ENCODE measurements at regions not wholly inside any gene's neighbourhood (a gene's known extent, or its start where the extent isn't known, plus 50 kb on each side); places are given as distances from the start of the nearest gene placed in this dataset.

DNA sequence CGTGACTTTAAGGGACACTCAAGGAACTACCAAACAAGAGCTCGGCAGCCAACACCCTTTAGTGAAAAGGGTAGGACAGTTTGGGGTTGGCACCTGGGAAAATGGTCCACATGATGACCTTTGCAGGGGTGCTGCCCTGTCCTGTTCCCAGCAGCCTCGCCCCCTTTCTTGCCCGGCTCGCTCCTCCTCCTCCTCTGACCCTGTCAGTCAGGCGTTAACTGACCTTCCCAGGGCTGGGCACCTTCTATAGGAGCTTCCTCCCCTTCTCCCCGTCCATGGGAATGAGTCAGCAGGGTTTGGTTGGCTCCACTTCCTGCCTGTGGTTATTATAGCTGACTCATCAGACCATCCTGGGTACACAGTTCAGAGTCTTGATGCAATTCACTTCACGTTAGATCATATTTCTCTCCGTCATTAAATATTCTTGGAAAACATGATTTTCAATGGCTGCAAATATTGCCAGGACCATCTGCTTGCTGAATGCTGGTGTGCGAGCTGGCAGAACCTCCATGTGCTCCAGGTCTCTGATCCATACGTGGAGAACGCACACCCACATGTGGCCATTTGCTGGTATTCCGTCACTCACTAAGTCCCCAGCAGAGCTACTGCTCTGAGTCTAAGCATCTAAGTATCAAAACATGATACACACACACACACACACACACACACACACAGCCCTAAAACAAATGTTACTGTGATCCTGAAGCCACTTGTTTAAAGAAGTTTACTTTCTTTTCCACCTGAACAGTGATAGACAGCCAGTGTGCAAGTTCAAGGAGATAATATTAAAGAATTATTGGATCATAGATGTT, 185.0 kb downstream of the ANAPC1 start:
- no peaks in the 10 kb centered on the region for H3K9me3 ChIP-seq (ENCODE audit: control insufficient read depth, insufficient read depth, low read length)
- no peak overlapping the region for H3K9ac ChIP-seq (ENCODE audit: low read depth, low read length)
- no peaks in the 10 kb centered on the region for H3K36me3 ChIP-seq (ENCODE audit: insufficient read depth, low read length)
- H3K4me1 ChIP-seq (ENCODE audit: insufficient read depth, low read length): peaks cover 24% of the 10 kb centered on the region

DNA sequence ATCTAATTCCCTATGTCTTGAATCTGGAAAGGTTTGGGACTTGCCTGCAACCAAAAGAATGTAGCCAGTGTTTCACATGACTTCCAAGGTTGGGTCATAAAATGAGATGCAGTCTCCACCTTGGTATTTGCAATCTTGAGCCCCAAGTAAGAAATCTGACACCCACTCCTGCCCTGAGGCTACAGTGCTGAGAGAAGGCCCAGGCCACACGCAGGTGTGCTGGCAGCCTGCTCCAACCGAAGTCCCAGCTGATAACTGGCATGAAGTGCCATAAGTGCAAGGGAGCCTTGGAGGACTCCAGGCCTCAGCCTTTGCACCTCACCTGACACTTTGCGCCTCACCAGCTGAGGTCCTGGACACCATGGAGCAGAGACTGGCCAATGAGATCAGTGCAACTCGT, 182.7 kb downstream of the ANAPC1 start:
- Histone ChIP-seq H3K4me1 (ENCODE audit: insufficient read depth, low read length) (peaks cover 41% of the 10 kb centered on the region), H3K9ac (ENCODE audit: low read depth, low read length) (no peak overlapping the region), H3K36me3 (ENCODE audit: insufficient read depth, low read length) (no peaks in the 10 kb centered on the region), H3K9me3 (ENCODE audit: control insufficient read depth, insufficient read depth, low read length) (no peaks in the 10 kb centered on the region)

DNA sequence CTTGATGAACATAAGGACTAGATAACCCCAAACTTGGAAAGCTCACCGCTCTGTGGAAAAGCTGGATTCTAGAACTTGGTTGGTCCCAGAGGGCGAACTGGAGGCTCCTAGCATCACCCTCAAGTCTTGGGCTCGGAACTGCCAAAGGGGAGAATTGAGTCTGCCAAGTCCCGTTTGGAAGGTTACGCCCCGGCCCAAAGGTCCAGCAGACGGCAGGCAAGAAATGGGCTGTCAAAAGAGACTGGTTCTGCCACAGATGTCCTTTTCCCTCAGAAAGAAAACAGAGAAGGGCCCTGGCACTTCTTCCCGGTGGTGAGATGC, 182.2 kb downstream of the ANAPC1 start:
- peaks cover 46% of the 10 kb centered on the region for H3K4me1 ChIP-seq (ENCODE audit: insufficient read depth, low read length)
- no peaks in the 10 kb centered on the region for H3K9me3 ChIP-seq (ENCODE audit: control insufficient read depth, insufficient read depth, low read length)
- H3K36me3 ChIP-seq (ENCODE audit: insufficient read depth, low read length): no peaks in the 10 kb centered on the region
- no peak overlapping the region for H3K9ac ChIP-seq (ENCODE audit: low read depth, low read length)

DNA sequence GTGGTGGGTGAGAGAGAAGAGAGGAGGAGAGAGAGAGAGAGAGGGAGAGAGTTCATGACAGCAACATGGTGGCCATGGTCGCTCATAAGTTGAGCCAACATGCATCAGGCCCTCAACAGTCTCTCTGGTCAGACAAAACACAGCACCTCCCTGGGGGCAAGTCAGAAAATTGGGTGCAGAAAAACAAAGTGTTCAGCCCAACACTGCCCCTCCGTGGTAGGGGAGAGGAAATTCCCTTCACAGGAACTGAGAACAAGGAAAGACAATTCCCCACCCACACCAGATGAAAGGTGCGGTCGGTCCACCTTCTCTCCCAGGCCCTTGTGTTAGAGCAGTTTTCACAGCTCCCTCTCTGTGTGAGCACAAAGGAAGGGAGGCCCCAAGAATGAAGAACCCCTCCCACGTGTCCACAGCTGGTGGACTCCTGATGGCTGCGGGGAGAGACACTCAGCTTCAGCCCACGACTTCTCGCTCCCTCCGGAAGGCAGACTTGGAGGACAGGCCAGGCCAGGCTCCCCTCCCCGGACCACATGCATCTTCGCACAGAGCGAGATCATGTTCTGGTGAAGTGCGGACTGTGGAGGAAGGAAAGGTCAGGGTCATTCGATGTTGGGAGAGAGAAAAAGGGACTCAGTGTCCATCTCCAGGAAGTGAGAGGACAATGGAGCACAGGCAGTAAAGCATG, 181.7 kb downstream of the ANAPC1 start:
- no peaks in the 10 kb centered on the region for H3K9me3 ChIP-seq (ENCODE audit: control insufficient read depth, insufficient read depth, low read length)
- peaks cover 47% of the 10 kb centered on the region for H3K4me1 ChIP-seq (ENCODE audit: insufficient read depth, low read length)
- no peaks in the 10 kb centered on the region for H3K36me3 ChIP-seq (ENCODE audit: insufficient read depth, low read length)
- H3K9ac ChIP-seq (ENCODE audit: low read depth, low read length): no peak overlapping the region

DNA sequence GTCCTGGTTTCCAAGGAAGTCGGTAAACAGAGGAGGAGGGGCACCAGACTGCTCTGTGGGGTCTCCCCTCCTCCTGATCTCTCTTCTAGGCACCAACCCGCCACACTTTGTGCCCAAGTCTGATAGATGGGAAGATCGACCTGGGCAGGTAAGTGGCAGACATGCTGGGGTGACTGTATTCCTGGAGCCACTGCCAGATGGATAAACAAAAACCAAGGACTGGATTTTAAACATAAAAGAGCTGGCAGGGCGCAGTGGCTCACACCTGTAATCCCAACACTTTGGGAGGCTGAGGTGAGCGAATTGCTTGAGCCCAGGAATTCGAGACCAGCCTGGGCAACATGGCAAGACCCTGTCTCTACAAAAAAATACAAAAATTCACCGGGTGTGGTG, 181.2 kb downstream of the ANAPC1 start:
- peaks cover 47% of the 10 kb centered on the region for H3K4me1 ChIP-seq (ENCODE audit: insufficient read depth, low read length)
- H3K9ac ChIP-seq (ENCODE audit: low read depth, low read length): no peak overlapping the region
- H3K9me3 ChIP-seq (ENCODE audit: control insufficient read depth, insufficient read depth, low read length): no peaks in the 10 kb centered on the region
- no peaks in the 10 kb centered on the region for H3K36me3 ChIP-seq (ENCODE audit: insufficient read depth, low read length)

DNA sequence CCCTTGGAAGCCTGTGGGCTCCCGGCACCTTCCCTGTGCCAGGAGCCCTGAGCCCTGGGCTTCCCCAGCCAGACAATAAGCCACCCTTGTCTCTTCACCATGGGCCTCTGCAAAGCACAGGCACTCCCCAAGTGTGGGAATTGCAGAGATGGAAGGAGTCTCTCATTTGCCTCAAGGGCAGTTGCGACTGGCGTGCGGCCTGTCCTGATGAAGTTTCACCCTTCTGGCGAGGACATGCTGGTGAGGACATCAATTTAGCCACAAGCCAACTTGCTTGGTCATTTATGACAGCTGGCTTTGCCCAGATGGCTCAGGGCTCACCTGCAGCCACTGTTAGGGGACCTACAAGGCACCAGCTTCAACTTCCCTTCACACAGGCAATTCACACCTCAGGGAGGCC, 180.2 kb downstream of the ANAPC1 start:
- no peak overlapping the region for H3K9ac ChIP-seq (ENCODE audit: low read depth, low read length)
- no peaks in the 10 kb centered on the region for H3K36me3 ChIP-seq (ENCODE audit: insufficient read depth, low read length)
- no peaks in the 10 kb centered on the region for H3K9me3 ChIP-seq (ENCODE audit: control insufficient read depth, insufficient read depth, low read length)
- H3K4me1 ChIP-seq (ENCODE audit: insufficient read depth, low read length): peaks cover 44% of the 10 kb centered on the region

DNA sequence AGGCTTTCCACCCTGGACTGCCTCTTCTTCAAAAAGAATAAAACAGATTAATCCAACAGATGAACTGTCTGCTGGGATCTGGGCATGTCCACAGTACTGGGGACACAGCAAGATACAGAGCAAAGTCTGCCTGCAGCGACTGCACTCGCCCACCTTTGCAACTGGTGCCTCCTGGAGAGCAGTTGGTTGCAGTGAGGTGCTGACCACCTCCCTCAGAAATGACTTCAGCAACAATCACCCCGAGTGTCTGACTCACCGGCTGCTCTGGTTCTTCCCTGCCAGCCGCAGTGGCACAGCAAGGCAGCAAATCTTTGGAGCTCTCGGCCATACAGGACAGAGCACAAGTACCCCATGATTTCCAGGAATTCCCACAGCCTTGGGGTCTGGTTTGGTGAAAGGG, 179.7 kb downstream of the ANAPC1 start:
- H3K9ac ChIP-seq (ENCODE audit: low read depth, low read length): no peak overlapping the region
- H3K36me3 ChIP-seq (ENCODE audit: insufficient read depth, low read length): no peaks in the 10 kb centered on the region
- peaks cover 39% of the 10 kb centered on the region for H3K4me1 ChIP-seq (ENCODE audit: insufficient read depth, low read length)
- no peaks in the 10 kb centered on the region for H3K9me3 ChIP-seq (ENCODE audit: control insufficient read depth, insufficient read depth, low read length)

DNA sequence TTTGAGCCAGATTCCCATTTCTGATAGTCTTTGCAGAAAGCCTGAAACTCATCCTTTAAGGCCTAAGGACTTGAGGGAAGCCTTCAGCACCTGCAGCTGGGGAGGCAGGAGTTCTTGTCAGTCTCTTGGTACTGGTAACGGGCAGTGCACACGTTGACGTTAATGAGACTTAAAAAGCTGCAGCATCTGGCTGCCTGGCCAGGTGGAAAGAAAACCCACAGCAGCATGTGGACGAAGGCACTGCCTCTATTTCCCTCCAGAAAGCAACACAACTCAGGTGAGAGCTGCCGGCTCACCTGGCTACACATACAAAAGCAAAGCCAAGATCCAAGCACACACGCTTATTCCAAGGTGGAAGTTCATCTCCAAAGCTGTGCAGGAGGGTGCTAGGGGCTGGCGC, 178.8 kb downstream of the ANAPC1 start:
- Histone ChIP-seq H3K9me3 (ENCODE audit: control insufficient read depth, insufficient read depth, low read length) (no peaks in the 10 kb centered on the region), H3K4me1 (ENCODE audit: insufficient read depth, low read length) (peaks cover 46% of the 10 kb centered on the region), H3K36me3 (ENCODE audit: insufficient read depth, low read length) (no peaks in the 10 kb centered on the region), H3K9ac (ENCODE audit: low read depth, low read length) (peak overlapping the region; percentile 23; the same call in 1 of the 2 replicates)

DNA sequence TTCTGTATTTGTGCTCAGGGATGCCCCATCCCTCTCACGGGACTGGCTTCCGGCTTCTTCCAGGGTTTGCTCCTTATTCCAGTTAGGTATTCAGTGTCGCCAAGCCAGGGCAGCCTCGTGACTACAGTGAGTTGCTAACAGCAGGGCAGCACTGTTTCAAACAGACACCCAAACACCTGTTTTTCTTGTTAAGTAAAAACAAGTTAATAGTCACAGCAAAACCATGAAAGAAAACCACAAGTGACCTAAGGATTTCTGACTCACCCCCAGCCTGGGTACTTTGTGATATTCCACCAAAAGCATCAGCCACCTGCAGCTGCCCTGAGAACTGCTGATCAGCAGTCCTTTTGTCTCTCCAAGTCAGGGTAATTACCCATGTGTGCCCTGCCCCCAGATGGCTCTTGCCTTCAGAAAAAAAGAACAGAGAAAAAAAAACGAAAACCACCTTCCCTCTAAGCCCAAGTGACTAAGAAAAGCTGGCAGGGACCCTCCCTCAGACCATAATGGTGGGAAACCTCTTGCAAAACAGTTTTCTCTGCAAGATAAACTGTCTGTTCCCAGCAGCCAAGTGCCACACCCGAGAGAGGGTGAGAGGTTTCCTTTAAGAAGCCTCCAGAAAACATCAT, 178.2 kb downstream of the ANAPC1 start:
- peaks cover 50% of the 10 kb centered on the region for H3K4me1 ChIP-seq (ENCODE audit: insufficient read depth, low read length)
- no peak overlapping the region for H3K9ac ChIP-seq (ENCODE audit: low read depth, low read length)
- H3K36me3 ChIP-seq (ENCODE audit: insufficient read depth, low read length): no peaks in the 10 kb centered on the region
- no peaks in the 10 kb centered on the region for H3K9me3 ChIP-seq (ENCODE audit: control insufficient read depth, insufficient read depth, low read length)

DNA sequence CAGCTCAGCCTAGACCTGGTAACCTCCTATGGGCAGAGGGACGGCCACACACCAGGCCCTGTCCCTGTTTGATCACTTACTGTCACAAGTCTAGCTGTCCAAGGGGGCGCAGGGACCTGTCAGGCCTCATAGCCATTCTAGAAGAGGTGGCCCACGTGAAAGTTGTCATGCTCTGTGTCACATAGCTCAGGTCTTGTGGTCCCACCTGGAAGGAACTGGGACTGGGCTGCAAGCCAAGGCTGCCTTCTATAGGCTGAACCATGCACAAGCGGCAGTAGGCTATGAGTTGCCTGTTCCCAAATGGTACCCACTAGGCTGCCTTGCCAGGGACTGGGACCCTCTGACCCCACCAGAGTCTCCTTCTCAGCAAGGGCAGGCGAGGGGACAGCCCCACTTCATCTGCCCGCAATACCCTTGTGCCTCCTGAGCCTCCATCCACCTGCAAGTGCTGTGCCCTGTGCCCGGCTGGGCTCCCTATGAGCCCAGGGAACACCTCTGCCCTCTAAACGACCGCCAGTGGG, 177.5 kb downstream of the ANAPC1 start:
- no peaks in the 10 kb centered on the region for H3K9me3 ChIP-seq (ENCODE audit: control insufficient read depth, insufficient read depth, low read length)
- peaks cover 53% of the 10 kb centered on the region for H3K4me1 ChIP-seq (ENCODE audit: insufficient read depth, low read length)
- H3K9ac ChIP-seq (ENCODE audit: low read depth, low read length): no peak overlapping the region

DNA sequence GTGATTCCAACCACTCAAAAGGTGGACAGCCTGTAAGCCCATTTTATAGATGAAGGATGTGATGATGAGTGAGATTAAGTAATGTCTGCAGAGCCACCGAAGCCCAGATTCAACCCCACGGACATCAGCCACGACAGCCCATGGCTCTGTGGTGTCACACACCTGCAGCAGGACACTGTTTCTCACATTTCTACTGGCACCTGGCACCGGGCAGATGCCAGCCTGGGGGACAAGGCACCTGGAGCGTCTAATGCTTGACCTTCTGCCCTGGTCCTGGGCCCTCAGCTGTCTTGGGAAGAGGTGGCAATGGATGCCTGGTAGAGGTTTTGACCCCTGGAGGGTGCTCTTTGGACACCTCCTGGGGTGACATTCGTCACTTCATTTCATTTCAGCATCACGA, 176.3 kb downstream of the ANAPC1 start:
- Histone ChIP-seq H3K9ac (ENCODE audit: low read depth, low read length) (no peak overlapping the region), H3K4me1 (ENCODE audit: insufficient read depth, low read length) (peaks cover 48% of the 10 kb centered on the region), H3K36me3 (ENCODE audit: insufficient read depth, low read length) (no peaks in the 10 kb centered on the region), H3K9me3 (ENCODE audit: control insufficient read depth, insufficient read depth, low read length) (no peaks in the 10 kb centered on the region)

More for the DNA sequence above, 177.5 kb downstream of the ANAPC1 start:
- H3K36me3 ChIP-seq (ENCODE audit: insufficient read depth, low read length): no peaks in the 10 kb centered on the region

DNA sequence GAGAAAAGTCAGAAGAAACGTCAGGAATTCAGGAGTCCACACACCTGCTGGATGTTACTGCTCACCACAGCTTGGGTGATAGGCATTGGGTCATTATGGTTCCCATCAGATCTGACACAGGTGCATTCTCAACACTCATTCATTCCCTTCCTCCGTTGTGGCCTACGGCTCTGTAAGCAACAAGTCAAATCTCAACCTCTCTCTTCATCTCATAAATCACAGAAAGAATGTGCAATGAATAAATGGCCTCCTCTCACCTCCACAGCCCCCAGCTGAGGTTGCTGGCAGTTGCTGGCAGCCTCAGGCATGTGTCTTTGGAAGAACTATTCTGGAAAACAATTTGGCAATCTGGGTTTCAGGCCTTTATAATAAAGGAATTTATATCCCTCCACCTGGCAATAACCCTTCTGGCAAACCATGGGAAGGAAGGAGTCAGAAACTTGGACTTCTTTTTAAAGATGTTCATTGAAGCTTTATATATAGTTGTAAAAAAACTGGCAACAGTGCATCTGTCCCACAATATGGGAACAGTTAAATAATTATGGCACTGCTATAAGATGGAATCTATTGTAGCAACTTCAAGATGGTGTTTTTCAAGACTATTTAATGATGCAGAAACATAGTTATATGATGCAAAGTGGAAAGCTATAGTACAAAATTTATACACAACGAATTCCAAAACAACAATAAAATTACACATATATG, 175.4 kb downstream of the ANAPC1 start:
- Histone ChIP-seq H3K4me1 (ENCODE audit: insufficient read depth, low read length) (peaks cover 42% of the 10 kb centered on the region), H3K36me3 (ENCODE audit: insufficient read depth, low read length) (no peaks in the 10 kb centered on the region), H3K9ac (ENCODE audit: low read depth, low read length) (no peak overlapping the region), H3K9me3 (ENCODE audit: control insufficient read depth, insufficient read depth, low read length) (no peaks in the 10 kb centered on the region)

DNA sequence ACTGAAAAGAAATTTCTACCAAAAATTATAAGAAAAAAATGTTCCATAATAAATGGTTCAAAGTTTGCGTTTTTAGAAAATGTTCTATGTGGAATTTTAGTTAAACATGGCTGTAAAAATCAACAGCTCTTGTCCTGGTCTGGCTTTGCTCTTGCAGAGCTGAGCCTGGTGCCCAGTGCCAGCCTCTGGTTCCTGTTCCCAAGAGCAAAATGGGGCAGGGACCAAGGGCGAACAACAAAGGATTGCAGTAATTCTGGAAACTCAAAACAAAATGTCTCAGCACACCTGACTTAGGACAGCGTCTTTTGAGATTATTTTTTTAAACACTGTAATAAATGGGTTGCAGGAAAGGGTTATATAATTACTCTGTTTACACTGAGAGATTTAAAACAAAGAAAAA, 174.7 kb downstream of the ANAPC1 start:
- H3K9me3 ChIP-seq (ENCODE audit: control insufficient read depth, insufficient read depth, low read length): no peaks in the 10 kb centered on the region
- no peaks in the 10 kb centered on the region for H3K36me3 ChIP-seq (ENCODE audit: insufficient read depth, low read length)
- H3K9ac ChIP-seq (ENCODE audit: low read depth, low read length): no peak overlapping the region
- H3K4me1 ChIP-seq (ENCODE audit: insufficient read depth, low read length): peaks cover 35% of the 10 kb centered on the region

DNA sequence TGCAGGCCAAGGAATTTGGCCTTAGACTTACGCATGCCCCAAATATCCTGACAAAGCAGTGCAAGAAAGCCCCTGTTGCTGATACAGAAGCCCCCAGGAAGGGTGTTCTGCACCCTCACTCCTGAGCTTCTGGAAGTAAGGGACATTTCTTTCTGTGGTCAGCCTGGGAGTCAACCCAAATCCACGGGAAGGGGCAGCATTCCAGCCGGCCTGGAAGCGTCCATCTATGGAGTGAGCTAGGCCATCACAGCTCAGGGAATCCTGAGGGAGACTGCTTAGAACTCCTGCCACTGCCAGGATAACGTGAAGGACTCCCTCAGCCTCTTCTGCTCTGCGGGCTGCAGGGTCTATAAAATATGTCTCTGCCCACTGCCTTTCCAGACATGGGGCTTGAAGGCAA, 173.9 kb downstream of the ANAPC1 start:
- Histone ChIP-seq H3K4me1 (ENCODE audit: insufficient read depth, low read length) (peaks cover 30% of the 10 kb centered on the region), H3K9me3 (ENCODE audit: control insufficient read depth, insufficient read depth, low read length) (no peaks in the 10 kb centered on the region), H3K9ac (ENCODE audit: low read depth, low read length) (no peak overlapping the region), H3K36me3 (ENCODE audit: insufficient read depth, low read length) (no peaks in the 10 kb centered on the region)

All from ES-I3 (cell line).